ENCODE measurements at regions not wholly inside any gene's neighbourhood (a gene's known extent, or its start where the extent isn't known, plus 50 kb on each side); places are given as distances from the start of the nearest gene placed in this dataset.

GRCh38 chr3:71972031-71972430, 187.1 kb upstream of the PROK2 start:
- TF ChIP-seq CTCF (IDR thresholded peaks at IDR 0.05) (no peak), EZH2phosphoT487 (IDR thresholded peaks at IDR 0.05) (no peak)
